HepG2 (cell line): ENCODE measurements at regions not wholly inside any gene's neighbourhood (a gene's known extent, or its start where the extent isn't known, plus 50 kb on each side); places are given as distances from the start of the nearest gene placed in this dataset.

Source experiments
- ATAC-seq: fragments of 200-7000 bp; cut with Tn5 transposase; 3 replicates; pipeline ENCODE4 v1.9.1; 2020; ENCODE audit warnings: mild to moderate bottlenecking, moderate library complexity
- BruUV-seq: library from RNA; stranded (reverse); fragments of 400-500 nt; replicated peaks from 2 replicates; lab custom pipeline; 2021; lab: Mats Ljungman, UMichigan
- CTCF ChIA-PET: fragments of 300-600 bp; formaldehyde crosslinking; extraction: SDS; loops from one replicate; lab custom pipeline; 2021; ENCODE audit warnings: low total read pairs, inconsistent platforms, low intra/inter-chr PET ratio; lab: Yijun Ruan, JAX
- POLR2A ChIA-PET: fragments of 350-600 bp; sonication (Branson Sonifier 250); formaldehyde crosslinking; loops from one replicate; lab custom pipeline; 2020; ENCODE audit warnings: antibody characterized with exemption, inconsistent platforms; lab: Yijun Ruan, JAX
- DNase-seq: peaks from one replicate; pipeline ENCODE4 v3.0.0-alpha.2; 2015; ENCODE audit warnings: low spot score
- FAIRE-seq: peaks from 3 replicates; lab custom pipeline; 2011; peaks lifted over from hg19 to GRCh38; lab: Jason Lieb, UNC
- H2AFZ ChIP-seq: one replicate; pipeline ENCODE4 v1.6.1; 2011; ENCODE audit warnings: low read length, inconsistent platforms
- H3K27ac ChIP-seq: fragments of 300-600 bp; 3 replicates; pipeline ENCODE4 v1.8.0; 2011; ENCODE audit warnings: mixed run types, mild to moderate bottlenecking, mixed read lengths, low read length, inconsistent platforms; ENCODE audit not compliant: insufficient read depth; ENCODE audit errors: extremely low read length
- H3K27me3 ChIP-seq, 2 experiments: fragments of 200-600 bp in 1 of 2; 2 replicates in 1 of 2; 3 replicates in 1 of 2; pipeline versions ENCODE4 v1.6.0 to v1.8.0; 2011; ENCODE audit warnings: low read length in 2 of 2, mild to moderate bottlenecking in 2 of 2, moderate library complexity in 2 of 2, inconsistent platforms in 1 of 2; ENCODE audit not compliant: insufficient read depth in 2 of 2, control insufficient read depth in 1 of 2
- H3K36me3 ChIP-seq, 2 experiments: fragments of 200-600 bp in 1 of 2; replicated peaks in 1 of 2; 2 replicates in 1 of 2; 3 replicates in 1 of 2; pipeline versions ENCODE4 v1.5.1 to v1.8.0; 2011; ENCODE audit warnings: low read length in 2 of 2, inconsistent platforms in 1 of 2; ENCODE audit not compliant: insufficient read depth in 2 of 2, control insufficient read depth in 1 of 2
- H3K4me1 ChIP-seq: 2 replicates; pipeline ENCODE4 v1.5.1; 2012; ENCODE audit warnings: low read length, inconsistent platforms; ENCODE audit not compliant: insufficient read depth
- H3K4me2 ChIP-seq: 2 replicates; pipeline ENCODE4 v1.6.0; 2011; ENCODE audit warnings: low read depth, low read length, inconsistent platforms
- H3K4me3 ChIP-seq, 3 experiments: fragments of 200-600 bp in 1 of 3; sonication (generic), shearing (Covaris generic) in 1 of 3; replicated peaks in 1 of 3; 2 replicates each; pipeline ENCODE4 v1.5.1; 2011 to 2016; ENCODE audit warnings: low read length in 3 of 3, inconsistent platforms in 2 of 3, low read depth in 2 of 3, mild to moderate bottlenecking in 2 of 3, control low read depth in 1 of 3, mixed read lengths in 1 of 3; ENCODE audit not compliant: insufficient read depth in 1 of 3
- H3K79me2 ChIP-seq: one replicate; pipeline ENCODE4 v1.6.1; 2011; ENCODE audit warnings: low read length, inconsistent platforms; ENCODE audit not compliant: insufficient read depth
- H3K9ac ChIP-seq: 2 replicates; pipeline ENCODE4 v1.6.0; 2011; ENCODE audit warnings: mild to moderate bottlenecking, low read depth, low read length, inconsistent platforms; ENCODE audit not compliant: insufficient read depth
- H3K9me3 ChIP-seq: 2 replicates; pipeline ENCODE4 v1.5.1; 2012; ENCODE audit warnings: mild to moderate bottlenecking, low read length
- H4K20me1 ChIP-seq: 2 replicates; pipeline ENCODE4 v1.6.0; 2011; ENCODE audit warnings: inconsistent platforms, mild to moderate bottlenecking, low read length, moderate library complexity; ENCODE audit not compliant: insufficient read depth
- CTCF ChIP-seq: sonication (generic); formaldehyde crosslinking; IDR thresholded peaks from 2 replicates; pipeline ENCODE4 v1.5.0; 2020; ENCODE audit warnings: mild to moderate bottlenecking, missing genetic modification reagents, moderate library complexity
- MAFK ChIP-seq, 2 experiments: IDR thresholded peaks in 1 of 2; conservative IDR thresholded peaks in 1 of 2; 2 replicates each; pipeline ENCODE4 v1.6.1; 2011; ENCODE audit warnings: improper control_type of control experiment in 2 of 2, low read length in 2 of 2
- NCOA2 ChIP-seq: sonication (generic); formaldehyde crosslinking; IDR thresholded peaks from 2 replicates; pipeline ENCODE4 v1.8.0; 2022; ENCODE audit warnings: inconsistent platforms
- ZBTB10 ChIP-seq: sonication (generic); formaldehyde crosslinking; IDR thresholded peaks from 2 replicates; pipeline ENCODE4 v1.4.0; 2020; ENCODE audit warnings: missing genetic modification reagents, borderline replicate concordance
- ZNF776 ChIP-seq: sonication (generic); formaldehyde crosslinking; IDR thresholded peaks from 2 replicates; pipeline ENCODE4 v1.4.0; 2020; ENCODE audit warnings: mild to moderate bottlenecking, missing genetic modification reagents
- WGBS: methylation state at CpG from one replicate; pipeline ENCODE4 v1.1.6; 2017; ENCODE audit warnings: low lambda C conversion rate; 5-methylcytosine and 5-hydroxymethylcytosine counted together
- in situ Hi-C: cut with HindIII; loops from 2 replicates; pipeline ENCODE4 v1.10.0; 2017; ENCODE audit warnings: low pct_unique_long_range_greater_than_20kb; ENCODE audit not compliant: extremely low pct_ligation_motif_present
- intact Hi-C: fragments of 100-400 bp; cut with micrococcal nuclease; formaldehyde crosslinking; loops from one replicate; pipeline ENCODE4 v1.10.0; 2022; ENCODE audit not compliant: unreplicated experiment
- TF ChIP-seq, protein P1 (sequence below): sonication (generic); formaldehyde crosslinking; IDR thresholded peaks from 2 replicates; pipeline ENCODE4 v1.4.0; 2020; ENCODE audit warnings: missing genetic modification reagents
- TF ChIP-seq, protein P2 (sequence below): IDR thresholded peaks from 2 replicates; pipeline ENCODE4 v1.6.1; 2012; ENCODE audit warnings: low read depth, low read length, improper control_type of control experiment
- TF ChIP-seq, protein P3 (sequence below): sonication (generic); formaldehyde crosslinking; IDR thresholded peaks from 2 replicates; pipeline ENCODE4 v1.4.0; 2020; ENCODE audit warnings: missing genetic modification reagents
- TF ChIP-seq, protein P4 (sequence below): sonication (generic); formaldehyde crosslinking; IDR thresholded peaks from 2 replicates; pipeline ENCODE4 v1.4.0; 2020; ENCODE audit warnings: mild to moderate bottlenecking, missing genetic modification reagents

DNA sequence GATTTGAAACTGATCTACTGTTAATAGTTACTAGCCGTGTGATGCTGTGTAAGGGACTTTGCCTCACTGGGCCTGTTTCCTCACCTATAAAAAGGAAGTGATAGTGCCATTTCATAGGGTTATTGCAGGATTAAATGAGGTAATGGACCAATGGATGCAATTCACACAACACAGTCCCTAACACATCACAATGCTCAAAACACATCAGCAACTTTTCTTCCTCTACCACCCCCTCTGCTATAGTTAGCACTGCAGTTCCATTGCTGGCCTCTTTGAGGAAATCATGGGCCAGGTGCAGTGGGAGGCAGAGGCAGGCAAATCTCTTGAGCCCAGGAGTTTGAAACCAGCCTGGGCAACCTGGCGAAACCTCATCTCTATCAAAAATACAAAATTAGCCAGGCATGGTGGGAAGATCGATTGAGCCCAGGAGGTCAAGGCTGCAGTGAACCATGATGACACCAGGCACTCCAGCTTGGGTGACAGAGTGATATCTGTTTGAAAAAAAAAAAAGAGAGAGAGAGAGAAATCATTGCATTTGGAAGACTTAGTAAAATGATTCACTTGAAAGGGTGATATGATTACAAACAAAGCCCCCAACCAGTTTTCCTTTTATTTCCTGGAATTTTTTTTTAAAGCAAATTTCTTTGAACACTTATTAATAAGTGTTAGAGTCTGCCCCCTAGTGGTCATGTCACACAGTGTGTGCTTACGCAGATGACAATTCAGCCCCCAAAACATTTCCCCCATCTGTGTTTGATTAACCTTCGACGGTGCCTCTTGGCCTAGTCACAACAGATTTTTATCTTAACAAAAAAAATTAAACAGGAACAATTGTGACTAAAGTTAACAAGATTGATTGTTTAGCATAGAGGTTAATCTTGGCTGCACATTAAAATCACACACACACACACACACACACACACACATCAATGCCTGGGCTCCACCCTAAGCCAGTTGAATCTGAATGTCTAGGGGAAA, 88.6 kb upstream of the BCL11A start:
- no TSS peak for BruUV-seq
- H2AFZ ChIP-seq, result no peak overlapping the region
- in situ Hi-C loops (no loop called here), intact Hi-C loops (no loop called here)
- no peak overlapping the region for H3K9ac ChIP-seq
- no peak overlapping the region for H3K4me3 ChIP-seq
- H3K27me3 ChIP-seq, result peaks cover 0 to 49% of the 10 kb centered on the region in 2 experiments; a peak in 4 of 5 replicates
- no peaks in the 10 kb centered on the region for H3K36me3 ChIP-seq
- ATAC-seq (peak; percentile 84), DNase-seq (peak; percentile 36), FAIRE-seq (peak; percentile 12)
- ChIA-PET CTCF (interaction anchor here (1.2 kb wide), 1 partner anchor 81 kb away, joined by 4 read pairs; no protein-coding TSS in a partner anchor), POLR2A (no interaction called here)
- no peak overlapping the region for H3K27ac ChIP-seq
- H3K9me3 ChIP-seq, result no peaks in the 10 kb centered on the region
- H3K4me2 ChIP-seq, result no peak overlapping the region
- no peaks in the 10 kb centered on the region for H4K20me1 ChIP-seq
- H3K79me2 ChIP-seq, result no peaks in the 10 kb centered on the region
- H3K4me1 ChIP-seq, result no peaks in the 10 kb centered on the region
- WGBS, result 6% methylated on average over 6 of the region's 6 CpGs
- TF ChIP-seq ZBTB10 (no peak), ZNF776 (CRISPR knock-in tag) (no peak), MAFK (conservative IDR thresholded peaks at IDR 0.05 in 1 of 2, IDR thresholded peaks at IDR 0.05 in 1 of 2; ENCODE audit: low read length in 2 of 2) (no peak), CTCF (CRISPR knock-in tag) (peak; percentile 50), NCOA2 (no peak)
- TF ChIP-seq, protein P1, sequence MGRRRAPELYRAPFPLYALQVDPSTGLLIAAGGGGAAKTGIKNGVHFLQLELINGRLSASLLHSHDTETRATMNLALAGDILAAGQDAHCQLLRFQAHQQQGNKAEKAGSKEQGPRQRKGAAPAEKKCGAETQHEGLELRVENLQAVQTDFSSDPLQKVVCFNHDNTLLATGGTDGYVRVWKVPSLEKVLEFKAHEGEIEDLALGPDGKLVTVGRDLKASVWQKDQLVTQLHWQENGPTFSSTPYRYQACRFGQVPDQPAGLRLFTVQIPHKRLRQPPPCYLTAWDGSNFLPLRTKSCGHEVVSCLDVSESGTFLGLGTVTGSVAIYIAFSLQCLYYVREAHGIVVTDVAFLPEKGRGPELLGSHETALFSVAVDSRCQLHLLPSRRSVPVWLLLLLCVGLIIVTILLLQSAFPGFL, result no peak
- TF ChIP-seq, protein P2, sequence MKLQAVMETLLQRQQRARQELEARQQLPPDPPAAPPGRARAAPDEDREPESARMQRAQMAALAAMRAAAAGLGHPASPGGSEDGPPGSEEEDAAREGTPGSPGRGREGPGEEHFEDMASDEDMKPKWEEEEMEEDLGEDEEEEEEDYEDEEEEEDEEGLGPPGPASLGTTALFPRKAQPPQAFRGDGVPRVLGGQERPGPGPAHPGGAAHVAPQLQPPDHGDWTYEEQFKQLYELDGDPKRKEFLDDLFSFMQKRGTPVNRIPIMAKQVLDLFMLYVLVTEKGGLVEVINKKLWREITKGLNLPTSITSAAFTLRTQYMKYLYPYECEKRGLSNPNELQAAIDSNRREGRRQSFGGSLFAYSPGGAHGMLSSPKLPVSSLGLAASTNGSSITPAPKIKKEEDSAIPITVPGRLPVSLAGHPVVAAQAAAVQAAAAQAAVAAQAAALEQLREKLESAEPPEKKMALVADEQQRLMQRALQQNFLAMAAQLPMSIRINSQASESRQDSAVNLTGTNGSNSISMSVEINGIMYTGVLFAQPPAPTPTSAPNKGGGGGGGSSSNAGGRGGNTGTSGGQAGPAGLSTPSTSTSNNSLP, result peak; percentile 36; the same call in 1 of the 2 replicates
- TF ChIP-seq, protein P3, sequence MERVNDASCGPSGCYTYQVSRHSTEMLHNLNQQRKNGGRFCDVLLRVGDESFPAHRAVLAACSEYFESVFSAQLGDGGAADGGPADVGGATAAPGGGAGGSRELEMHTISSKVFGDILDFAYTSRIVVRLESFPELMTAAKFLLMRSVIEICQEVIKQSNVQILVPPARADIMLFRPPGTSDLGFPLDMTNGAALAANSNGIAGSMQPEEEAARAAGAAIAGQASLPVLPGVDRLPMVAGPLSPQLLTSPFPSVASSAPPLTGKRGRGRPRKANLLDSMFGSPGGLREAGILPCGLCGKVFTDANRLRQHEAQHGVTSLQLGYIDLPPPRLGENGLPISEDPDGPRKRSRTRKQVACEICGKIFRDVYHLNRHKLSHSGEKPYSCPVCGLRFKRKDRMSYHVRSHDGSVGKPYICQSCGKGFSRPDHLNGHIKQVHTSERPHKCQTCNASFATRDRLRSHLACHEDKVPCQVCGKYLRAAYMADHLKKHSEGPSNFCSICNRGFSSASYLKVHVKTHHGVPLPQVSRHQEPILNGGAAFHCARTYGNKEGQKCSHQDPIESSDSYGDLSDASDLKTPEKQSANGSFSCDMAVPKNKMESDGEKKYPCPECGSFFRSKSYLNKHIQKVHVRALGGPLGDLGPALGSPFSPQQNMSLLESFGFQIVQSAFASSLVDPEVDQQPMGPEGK (CRISPR knock-in tag), result 0 out of 2 replicates have a peak, but pooled peaks have one; percentile 20
- TF ChIP-seq, protein P4, sequence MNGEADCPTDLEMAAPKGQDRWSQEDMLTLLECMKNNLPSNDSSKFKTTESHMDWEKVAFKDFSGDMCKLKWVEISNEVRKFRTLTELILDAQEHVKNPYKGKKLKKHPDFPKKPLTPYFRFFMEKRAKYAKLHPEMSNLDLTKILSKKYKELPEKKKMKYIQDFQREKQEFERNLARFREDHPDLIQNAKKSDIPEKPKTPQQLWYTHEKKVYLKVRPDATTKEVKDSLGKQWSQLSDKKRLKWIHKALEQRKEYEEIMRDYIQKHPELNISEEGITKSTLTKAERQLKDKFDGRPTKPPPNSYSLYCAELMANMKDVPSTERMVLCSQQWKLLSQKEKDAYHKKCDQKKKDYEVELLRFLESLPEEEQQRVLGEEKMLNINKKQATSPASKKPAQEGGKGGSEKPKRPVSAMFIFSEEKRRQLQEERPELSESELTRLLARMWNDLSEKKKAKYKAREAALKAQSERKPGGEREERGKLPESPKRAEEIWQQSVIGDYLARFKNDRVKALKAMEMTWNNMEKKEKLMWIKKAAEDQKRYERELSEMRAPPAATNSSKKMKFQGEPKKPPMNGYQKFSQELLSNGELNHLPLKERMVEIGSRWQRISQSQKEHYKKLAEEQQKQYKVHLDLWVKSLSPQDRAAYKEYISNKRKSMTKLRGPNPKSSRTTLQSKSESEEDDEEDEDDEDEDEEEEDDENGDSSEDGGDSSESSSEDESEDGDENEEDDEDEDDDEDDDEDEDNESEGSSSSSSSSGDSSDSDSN (CRISPR knock-in tag), result no peak
